ENCODE measurements at regions not wholly inside any gene's neighbourhood (a gene's known extent, or its start where the extent isn't known, plus 50 kb on each side); places are given as distances from the start of the nearest gene placed in this dataset.
"Not testable (repeated sequence)": the region's sequence is repeated elsewhere in the genome, so short reads cannot be mapped to it uniquely, and the experiment has no call there.

DNA sequence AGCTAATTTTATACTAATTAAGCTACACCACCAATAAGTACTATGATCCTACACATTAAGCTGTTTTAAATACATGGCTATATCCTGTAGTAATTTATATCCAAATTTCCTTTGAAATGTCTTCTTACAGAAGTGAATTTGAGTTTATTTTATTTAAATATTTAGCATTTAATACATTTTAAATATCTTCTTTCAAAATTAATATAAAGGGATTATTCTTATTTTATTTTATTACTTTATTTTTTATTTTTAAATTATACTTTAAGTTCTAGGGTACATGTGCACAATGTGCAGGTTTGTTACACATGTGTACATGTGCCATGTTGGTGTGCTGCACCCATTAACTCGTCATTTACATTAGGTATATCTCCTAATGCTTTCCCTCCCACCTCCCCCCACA lies 310.9 kb upstream of the IZUMO3 start:
- TF ChIP-seq, protein P1, sequence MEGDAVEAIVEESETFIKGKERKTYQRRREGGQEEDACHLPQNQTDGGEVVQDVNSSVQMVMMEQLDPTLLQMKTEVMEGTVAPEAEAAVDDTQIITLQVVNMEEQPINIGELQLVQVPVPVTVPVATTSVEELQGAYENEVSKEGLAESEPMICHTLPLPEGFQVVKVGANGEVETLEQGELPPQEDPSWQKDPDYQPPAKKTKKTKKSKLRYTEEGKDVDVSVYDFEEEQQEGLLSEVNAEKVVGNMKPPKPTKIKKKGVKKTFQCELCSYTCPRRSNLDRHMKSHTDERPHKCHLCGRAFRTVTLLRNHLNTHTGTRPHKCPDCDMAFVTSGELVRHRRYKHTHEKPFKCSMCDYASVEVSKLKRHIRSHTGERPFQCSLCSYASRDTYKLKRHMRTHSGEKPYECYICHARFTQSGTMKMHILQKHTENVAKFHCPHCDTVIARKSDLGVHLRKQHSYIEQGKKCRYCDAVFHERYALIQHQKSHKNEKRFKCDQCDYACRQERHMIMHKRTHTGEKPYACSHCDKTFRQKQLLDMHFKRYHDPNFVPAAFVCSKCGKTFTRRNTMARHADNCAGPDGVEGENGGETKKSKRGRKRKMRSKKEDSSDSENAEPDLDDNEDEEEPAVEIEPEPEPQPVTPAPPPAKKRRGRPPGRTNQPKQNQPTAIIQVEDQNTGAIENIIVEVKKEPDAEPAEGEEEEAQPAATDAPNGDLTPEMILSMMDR (conservative IDR thresholded peaks at IDR 0.05; ENCODE audit: low read depth, low read length) = not testable (repeated sequence)
- not testable (repeated sequence) for TF ChIP-seq POLR2A (IDR thresholded peaks at IDR 0.05; ENCODE audit: low read depth, low read length); MAFK (IDR thresholded peaks at IDR 0.05; ENCODE audit: low read depth, low read length); RFX5 (IDR thresholded peaks at IDR 0.05; ENCODE audit: low read depth, low read length); RAD21 (IDR thresholded peaks at IDR 0.05; ENCODE audit: low read length)
- TF ChIP-seq, protein P2, sequence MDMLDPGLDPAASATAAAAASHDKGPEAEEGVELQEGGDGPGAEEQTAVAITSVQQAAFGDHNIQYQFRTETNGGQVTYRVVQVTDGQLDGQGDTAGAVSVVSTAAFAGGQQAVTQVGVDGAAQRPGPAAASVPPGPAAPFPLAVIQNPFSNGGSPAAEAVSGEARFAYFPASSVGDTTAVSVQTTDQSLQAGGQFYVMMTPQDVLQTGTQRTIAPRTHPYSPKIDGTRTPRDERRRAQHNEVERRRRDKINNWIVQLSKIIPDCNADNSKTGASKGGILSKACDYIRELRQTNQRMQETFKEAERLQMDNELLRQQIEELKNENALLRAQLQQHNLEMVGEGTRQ (IDR thresholded peaks at IDR 0.05; ENCODE audit: low read depth, low read length) = not testable (repeated sequence)

All from IMR-90 (cell line).